ENCODE measurements at regions not wholly inside any gene's neighbourhood (a gene's known extent, or its start where the extent isn't known, plus 50 kb on each side); places are given as distances from the start of the nearest gene placed in this dataset.

GRCh38 chr6:155936127-155936526, 480.5 kb upstream of the NOX3 start:
- DNase-seq (ENCODE audit: extremely low spot score): no peak
- ChIA-PET POLR2A (no interaction called here), CTCF (no interaction called here)
- no peak for TF ChIP-seq CTCF (IDR thresholded peaks at IDR 0.05; ENCODE audit: control extremely low read depth, extremely low read depth, low read depth, missing control alignments)

GRCh38 chr6:155916846-155917624, 461.4 kb upstream of the NOX3 start:
- ChIA-PET POLR2A (no interaction called here), CTCF (no interaction called here)
- TF ChIP-seq CTCF (IDR thresholded peaks at IDR 0.05; ENCODE audit: control extremely low read depth, extremely low read depth, low read depth, missing control alignments): no peak
- DNase-seq (ENCODE audit: extremely low spot score): no peak

GRCh38 chr6:155915651-155916050, 460.0 kb upstream of the NOX3 start:
- ChIA-PET POLR2A (no interaction called here), CTCF (no interaction called here)
- DNase-seq (ENCODE audit: extremely low spot score): no peak
- no peak for TF ChIP-seq CTCF (IDR thresholded peaks at IDR 0.05; ENCODE audit: control extremely low read depth, extremely low read depth, low read depth, missing control alignments)

GRCh38 chr6:155913816-155914215, 458.2 kb upstream of the NOX3 start:
- DNase-seq (ENCODE audit: extremely low spot score): no peak
- TF ChIP-seq CTCF (IDR thresholded peaks at IDR 0.05; ENCODE audit: control extremely low read depth, extremely low read depth, low read depth, missing control alignments): no peak
- CTCF ChIA-PET: interaction anchor here (1.1 kb wide), 1 partner anchor 14 kb away, joined by 3 read pairs; no protein-coding TSS in a partner anchor
- POLR2A ChIA-PET: no interaction called here

GRCh38 chr6:155909710-155910109, 454.1 kb upstream of the NOX3 start:
- ChIA-PET POLR2A (no interaction called here), CTCF (no interaction called here)
- no peak for DNase-seq (ENCODE audit: extremely low spot score)
- no peak for TF ChIP-seq CTCF (IDR thresholded peaks at IDR 0.05; ENCODE audit: control extremely low read depth, extremely low read depth, low read depth, missing control alignments)

GRCh38 chr6:155895641-155896040, 440.0 kb upstream of the NOX3 start:
- ChIA-PET POLR2A (no interaction called here), CTCF (no interaction called here)
- TF ChIP-seq CTCF (IDR thresholded peaks at IDR 0.05; ENCODE audit: control extremely low read depth, extremely low read depth, low read depth, missing control alignments): no peak
- DNase-seq (ENCODE audit: extremely low spot score): no peak

All from GM10248 (cell line).